GM12878 (cell line): ENCODE measurements at regions not wholly inside any gene's neighbourhood (a gene's known extent, or its start where the extent isn't known, plus 50 kb on each side); places are given as distances from the start of the nearest gene placed in this dataset.

ENCODE experiments used
- ATAC-seq: fragments of 200-7000 bp; cut with Tn5 transposase; 3 replicates; pipeline ENCODE4 v1.9.1; 2020; ENCODE audit warnings: mild to moderate bottlenecking, moderate library complexity
- BruUV-seq: library from RNA; stranded (reverse); fragments of 400-500 nt; replicated peaks from 2 replicates; lab custom pipeline; 2021; lab: Mats Ljungman, UMichigan
- CTCF ChIA-PET: fragments of 300-600 bp; sonication (Branson Sonifier 250); formaldehyde crosslinking; extraction: SDS; loops from one replicate; lab custom pipeline; 2021; ENCODE audit warnings: inconsistent platforms; lab: Yijun Ruan, JAX
- POLR2A ChIA-PET: fragments of 350-600 bp; formaldehyde crosslinking; extraction: SDS; loops from one replicate; lab custom pipeline; 2021; ENCODE audit warnings: inconsistent platforms; lab: Charles Lee
- RAD21 ChIA-PET: fragments of 300-600 bp; sonication (Branson Sonifier 250); formaldehyde crosslinking; loops from one replicate; lab custom pipeline; 2023; ENCODE audit warnings: antibody characterized with exemption; ENCODE audit not compliant: unreplicated experiment; lab: Charles Lee
- SMC1A ChIA-PET: fragments of 300-600 bp; sonication (Branson Sonifier 250); formaldehyde crosslinking; loops from one replicate; lab custom pipeline; 2023; ENCODE audit not compliant: unreplicated experiment, uncharacterized antibody; lab: Charles Lee
- DNase-seq: peaks from one replicate; pipeline ENCODE4 v3.0.0-alpha.2; 2011; ENCODE audit warnings: low read depth, low spot score
- FAIRE-seq: peaks from 3 replicates; lab custom pipeline; 2011; peaks lifted over from hg19 to GRCh38; lab: Jason Lieb, UNC
- H2AFZ ChIP-seq: 2 replicates; pipeline ENCODE4 v1.6.0; 2011; ENCODE audit warnings: low read depth, low read length, control low read depth; ENCODE audit not compliant: control insufficient read depth
- H3K27ac ChIP-seq: 2 replicates; pipeline ENCODE4 v1.5.1; 2011; ENCODE audit warnings: control low read depth; ENCODE audit not compliant: control insufficient read depth, insufficient read depth
- H3K27me3 ChIP-seq, 2 experiments: replicated peaks in 1 of 2; 2 replicates each; pipeline versions ENCODE4 v1.6.0 to v1.6.1; 2011; ENCODE audit warnings: low read length in 1 of 2; ENCODE audit not compliant: control insufficient read depth in 2 of 2, insufficient read depth in 2 of 2
- H3K36me3 ChIP-seq, 2 experiments: 2 replicates each; pipeline ENCODE4 v1.5.1; 2011; ENCODE audit warnings: low read length in 1 of 2; ENCODE audit not compliant: control insufficient read depth in 2 of 2, insufficient read depth in 2 of 2
- H3K4me1 ChIP-seq: 2 replicates; pipeline ENCODE4 v1.6.1; 2011; ENCODE audit warnings: mild to moderate bottlenecking, low read length, moderate library complexity, mixed read lengths; ENCODE audit not compliant: control insufficient read depth, insufficient read depth
- H3K4me2 ChIP-seq: 2 replicates; pipeline ENCODE4 v1.6.0; 2011; ENCODE audit warnings: control low read depth; ENCODE audit not compliant: control insufficient read depth, insufficient read depth
- H3K4me3 ChIP-seq: fragments of 200-600 bp; sonication (generic); 2 replicates; pipeline ENCODE4 v1.5.1; 2016
- H3K79me2 ChIP-seq: 2 replicates; pipeline ENCODE4 v1.6.0; 2011; ENCODE audit warnings: low read length; ENCODE audit not compliant: control insufficient read depth, insufficient read depth
- H3K9ac ChIP-seq: 2 replicates; pipeline ENCODE4 v1.8.0; 2011; ENCODE audit warnings: low read length, control low read depth, mixed read lengths; ENCODE audit not compliant: control insufficient read depth, insufficient read depth
- H3K9me3 ChIP-seq: replicated peaks from 3 replicates; pipeline ENCODE4 v1.5.1; 2011; ENCODE audit warnings: mild to moderate bottlenecking, low read length; ENCODE audit not compliant: control insufficient read depth, insufficient read depth
- H4K20me1 ChIP-seq: 2 replicates; pipeline ENCODE4 v1.6.0; 2011; ENCODE audit not compliant: control insufficient read depth, insufficient read depth
- ATF3 ChIP-seq: IDR thresholded peaks from 2 replicates; pipeline ENCODE4 v1.6.1; 2011; ENCODE audit warnings: low read depth, mild to moderate bottlenecking, low read length, moderate library complexity, borderline replicate concordance; ENCODE audit errors: extremely low read depth
- HCFC1 ChIP-seq: fragments of 150-350 bp; IDR thresholded peaks from 2 replicates; pipeline ENCODE4 v1.6.1; 2014; ENCODE audit warnings: low read length
- HDAC2 ChIP-seq: fragments of 200-600 bp; sonication (generic); IDR thresholded peaks from 2 replicates; pipeline ENCODE4 v1.6.1; 2017
- JUNB ChIP-seq: IDR thresholded peaks from 2 replicates; pipeline ENCODE4 v1.6.1; 2016; ENCODE audit warnings: antibody characterized with exemption, mild to moderate bottlenecking
- LARP7 ChIP-seq: fragments of 450-650 bp; IDR thresholded peaks from 2 replicates; pipeline ENCODE4 v1.6.1; 2017; ENCODE audit warnings: mild to moderate bottlenecking
- MLLT1 ChIP-seq: fragments of 450-650 bp; IDR thresholded peaks from 2 replicates; pipeline ENCODE4 v1.6.1; 2016; ENCODE audit warnings: mild to moderate bottlenecking
- NFYB ChIP-seq: IDR thresholded peaks from 2 replicates; pipeline ENCODE4 v1.6.1; 2011; ENCODE audit warnings: low read depth, mild to moderate bottlenecking, low read length, improper control_type of control experiment, moderate library complexity; ENCODE audit not compliant: insufficient read depth
- STAT3 ChIP-seq: IDR thresholded peaks from 2 replicates; pipeline ENCODE4 v1.6.1; 2011; ENCODE audit warnings: low read depth, low read length, improper control_type of control experiment
- USF1 ChIP-seq: IDR thresholded peaks from 2 replicates; pipeline ENCODE4 v1.6.1; 2011; ENCODE audit warnings: borderline replicate concordance, low read depth, mild to moderate bottlenecking, moderate library complexity, mixed read lengths, low read length; ENCODE audit not compliant: insufficient read depth; ENCODE audit errors: extremely low read length
- ZNF217 ChIP-seq: fragments of 450-650 bp; IDR thresholded peaks from 2 replicates; pipeline ENCODE4 v1.6.1; 2017; ENCODE audit warnings: antibody characterized with exemption, mild to moderate bottlenecking
- ZNF274 ChIP-seq: IDR thresholded peaks from one replicate; pipeline ENCODE4 v1.8.0; 2011; ENCODE audit not compliant: insufficient read length, insufficient read depth
- ZSCAN29 ChIP-seq: fragments of 450-650 bp; IDR thresholded peaks from 2 replicates; pipeline ENCODE4 v1.6.1; 2017; ENCODE audit warnings: mild to moderate bottlenecking, moderate library complexity
- WGBS: methylation state at CpG from one replicate; pipeline ENCODE4 v1.1.6; 2016; ENCODE audit warnings: low lambda C conversion rate; ENCODE audit not compliant: insufficient replicate concordance, insufficient coverage; ENCODE audit errors: missing lambda C conversion rate; 5-methylcytosine and 5-hydroxymethylcytosine counted together
- in situ Hi-C: fragments of 300-500 bp; cut with MboI; formaldehyde crosslinking; loops from 9 replicates; pipeline ENCODE4 v1.14.3; 2018; ENCODE audit warnings: mixed read lengths
- intact Hi-C: fragments of 100-400 bp; cut with micrococcal nuclease; formaldehyde crosslinking; loops from one replicate; pipeline ENCODE4 v1.14.2; 2022; ENCODE audit not compliant: unreplicated experiment

DNA sequence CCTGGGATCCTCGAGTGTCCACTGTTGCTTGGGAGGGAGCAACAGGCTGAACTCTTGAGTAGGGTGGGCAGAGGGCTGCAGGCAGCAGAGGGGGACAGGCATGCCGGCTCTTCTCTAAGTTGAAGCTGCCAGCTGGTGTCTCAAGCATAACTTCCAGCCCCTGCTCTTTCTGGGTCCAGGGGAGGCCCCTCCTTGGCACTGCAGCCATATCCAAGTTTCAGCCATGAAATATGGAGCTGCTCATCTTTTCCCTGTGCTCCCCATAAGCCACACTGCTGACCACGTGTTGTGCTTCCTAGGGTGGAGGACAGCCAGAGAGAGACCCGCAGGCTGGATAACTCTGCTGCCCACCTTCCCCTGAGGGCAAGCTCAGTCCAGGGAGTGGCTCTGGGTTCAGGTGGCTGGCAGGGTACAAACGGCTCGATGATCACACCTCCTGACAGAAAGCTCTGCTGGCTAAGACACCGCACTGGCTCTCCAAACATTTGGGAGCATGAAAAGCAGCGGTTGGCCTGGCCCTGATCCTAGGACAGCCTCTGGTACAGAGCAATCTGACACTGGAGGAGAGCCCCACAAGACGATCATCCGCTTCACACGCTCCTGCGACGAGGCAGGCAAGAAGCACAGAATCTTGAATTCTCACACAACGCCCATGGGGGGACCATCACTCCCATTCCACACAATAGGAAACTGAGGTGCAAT is 79.6 kb downstream of the PITPNM2 start:
- in situ Hi-C loops: no loop called here
- Histone ChIP-seq H3K27ac (no peak overlapping the region), H3K27me3 (no peaks in the 10 kb centered on the region; a peak in 2 of 4 replicates), H3K79me2 (no peaks in the 10 kb centered on the region), H3K9me3 (no peaks in the 10 kb centered on the region), H3K36me3 (no peaks in the 10 kb centered on the region), H3K9ac (no peak overlapping the region), H3K4me3 (no peak overlapping the region), H3K4me1 (peaks cover 5% of the 10 kb centered on the region; the same call in 1 of the 2 replicates), H3K4me2 (no peak overlapping the region), H2AFZ (no peak overlapping the region), H4K20me1 (no peaks in the 10 kb centered on the region)
- ChIA-PET SMC1A (interaction anchor here (1.0 kb wide), 1 partner anchor 13 kb away, joined by 3 read pairs; no protein-coding TSS in a partner anchor), RAD21 (no interaction called here), POLR2A (interaction anchor here (0.7 kb wide), 1 partner anchor 12 kb away, joined by 3 read pairs; no protein-coding TSS in a partner anchor), CTCF (interaction anchor here (1.0 kb wide), 1 partner anchor 13 kb away, joined by 4 read pairs; no protein-coding TSS in a partner anchor)
- DNase-seq (no peak), ATAC-seq (no peak), FAIRE-seq (no peak)
- WGBS: 30% methylated on average over 14 of the region's 14 CpGs
- intact Hi-C loops: no loop called here
- no TSS peak for BruUV-seq
- TF ChIP-seq NFYB (no peak), ZNF274 (no peak), LARP7 (no peak), STAT3 (no peak)

DNA sequence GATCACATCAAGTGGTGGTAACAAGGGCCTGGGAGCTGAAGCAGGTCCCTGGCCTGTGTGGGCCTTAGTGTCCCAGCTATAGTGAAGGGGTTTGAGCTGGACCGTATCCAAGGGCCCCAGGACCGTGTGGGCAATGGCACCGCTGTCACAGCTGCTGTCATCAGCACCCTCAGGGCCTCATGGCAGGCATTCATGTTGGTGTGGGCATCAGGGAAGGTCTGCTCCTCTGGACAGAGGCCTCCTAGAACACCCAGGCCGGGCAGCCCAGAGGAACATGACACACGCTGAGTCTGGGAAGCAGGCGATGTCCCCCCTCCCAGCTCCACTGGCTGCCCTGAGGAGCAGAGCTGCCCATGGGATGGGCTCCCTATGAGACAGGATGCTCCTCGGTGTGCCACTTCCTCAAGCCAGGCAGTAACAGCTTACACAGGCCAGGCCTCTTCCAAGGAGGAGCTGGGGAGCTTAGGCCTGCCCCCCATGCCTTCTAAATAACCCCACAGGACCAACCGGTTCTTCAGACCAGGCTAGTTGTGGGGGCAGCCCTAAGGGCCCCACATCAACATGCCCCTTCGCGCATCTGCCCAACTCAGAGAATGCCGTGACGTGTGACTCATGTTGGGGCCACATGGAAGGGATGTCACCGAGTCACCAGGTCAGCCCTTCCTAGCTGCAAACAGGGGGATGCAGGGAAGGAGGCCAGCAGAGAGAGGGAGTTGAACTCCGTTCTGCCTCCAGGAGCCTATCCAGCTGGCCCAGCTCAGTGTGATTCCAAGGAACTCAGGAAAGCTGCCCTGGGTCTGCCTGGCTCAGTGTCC is 80.4 kb downstream of the PITPNM2 start:
- Histone ChIP-seq H3K79me2 (no peaks in the 10 kb centered on the region), H3K36me3 (no peaks in the 10 kb centered on the region), H4K20me1 (no peaks in the 10 kb centered on the region), H3K27me3 (no peaks in the 10 kb centered on the region; a peak in 3 of 4 replicates), H3K9me3 (no peaks in the 10 kb centered on the region), H3K9ac (no peak overlapping the region), H3K4me1 (no peaks in the 10 kb centered on the region), H3K27ac (no peak overlapping the region), H3K4me3 (no peak overlapping the region), H2AFZ (no peak overlapping the region), H3K4me2 (no peak overlapping the region)
- no TSS peak for BruUV-seq
- WGBS: 58% methylated on average over 14 of the region's 14 CpGs
- intact Hi-C loops (no loop called here), in situ Hi-C loops (no loop called here)
- ChIA-PET CTCF (interaction anchor here (1.0 kb wide), 1 partner anchor 14 kb away, joined by 4 read pairs; no protein-coding TSS in a partner anchor), SMC1A (interaction anchor here (1.0 kb wide), 1 partner anchor 12 kb away, joined by 3 read pairs; no protein-coding TSS in a partner anchor), POLR2A (interaction anchor here (0.7 kb wide), 1 partner anchor 11 kb away, joined by 3 read pairs; no protein-coding TSS in a partner anchor), RAD21 (no interaction called here)
- no peak for DNase-seq
- FAIRE-seq: no peak
- no peak for ATAC-seq
- no peak for TF ChIP-seq HCFC1
- TF ChIP-seq ZSCAN29: no peak
- TF ChIP-seq JUNB: no peak
- TF ChIP-seq ZNF217: no peak
- TF ChIP-seq USF1: no peak
- TF ChIP-seq ATF3: no peak
- TF ChIP-seq MLLT1: no peak
- no peak for TF ChIP-seq HDAC2
